Transverse colon (tissue), 3 donors: ENCODE measurements at regions not wholly inside any gene's neighbourhood (a gene's known extent, or its start where the extent isn't known, plus 50 kb on each side); places are given as distances from the start of the nearest gene placed in this dataset.

ENCODE experiments used
- CTCF ChIP-seq, 5 experiments: fragments of 200-600 bp in 3 of 5; fragments of 450-650 bp in 2 of 5; sonication (generic) in 3 of 5; IDR thresholded peaks; 1 replicate in 2 of 5; 2 replicates in 3 of 5; pipeline ENCODE4 v1.5.1; 2016 to 2017; ENCODE audit warnings: antibody characterized with exemption in 5 of 5, inconsistent platforms in 3 of 5, mild to moderate bottlenecking in 2 of 5, moderate library complexity in 1 of 5
- EP300 ChIP-seq: sonication (generic); formaldehyde crosslinking; IDR thresholded peaks from one replicate; pipeline ENCODE4 v1.6.1; 2017; ENCODE audit warnings: antibody characterized with exemption, low read depth
- POLR2A ChIP-seq: fragments of 450-650 bp; IDR thresholded peaks from one replicate; pipeline ENCODE4 v1.6.1; 2016; ENCODE audit warnings: antibody characterized with exemption, mild to moderate bottlenecking, moderate library complexity

- TF ChIP-seq CTCF (IDR thresholded peaks at IDR 0.05) (no peak), POLR2A (no peak), EP300 (no peak)
Measured at GRCh38 chr4:135007400-135007799, 805.8 kb upstream of the PABPC4L start.
